ENCODE measurements at regions not wholly inside any gene's neighbourhood (a gene's known extent, or its start where the extent isn't known, plus 50 kb on each side); places are given as distances from the start of the nearest gene placed in this dataset.
A peak's percentile ranks its signal among the peaks of the same experiment; 100 is the strongest.

- Mint-ChIP-seq H3K4me3 (peak overlapping the region; percentile 81), H3K4me1 (peaks cover 6% of the 10 kb centered on the region), H3K27ac (no peak overlapping the region)
Observed at GRCh38 chr10:31603235-31604087, 284.4 kb downstream of the ZEB1 start.

GRCh38 chr10:31602541-31603234 lies 283.7 kb downstream of the ZEB1 start:
- Mint-ChIP-seq H3K4me1 (peaks cover 6% of the 10 kb centered on the region), H3K27me3 (no peaks in the 10 kb centered on the region), H3K36me3 (no peaks in the 10 kb centered on the region), H3K9me3 (peaks cover 4% of the 10 kb centered on the region), H3K27ac (no peak overlapping the region), H3K4me3 (peak overlapping the region; percentile 66)
- no peak for ATAC-seq

More at GRCh38 chr10:31603235-31604087, 284.4 kb downstream of the ZEB1 start:
- peak; percentile 91 for ATAC-seq
- H3K36me3 Mint-ChIP-seq: no peaks in the 10 kb centered on the region
- H3K27me3 Mint-ChIP-seq: no peaks in the 10 kb centered on the region
- peaks cover 4% of the 10 kb centered on the region for H3K9me3 Mint-ChIP-seq

- Mint-ChIP-seq H3K36me3 (no peaks in the 10 kb centered on the region), H3K27ac (no peak overlapping the region), H3K27me3 (no peaks in the 10 kb centered on the region), H3K4me1 (peaks cover 6% of the 10 kb centered on the region), H3K9me3 (peaks cover 4% of the 10 kb centered on the region), H3K4me3 (no peak overlapping the region)
- no peak for ATAC-seq
Observed at GRCh38 chr10:31601136-31601535, 282.1 kb downstream of the ZEB1 start.

GRCh38 chr10:31599626-31600504 lies 280.8 kb downstream of the ZEB1 start:
- no peaks in the 10 kb centered on the region for H3K27me3 Mint-ChIP-seq
- H3K36me3 Mint-ChIP-seq: no peaks in the 10 kb centered on the region
- H3K27ac Mint-ChIP-seq: no peak overlapping the region
- peaks cover 6% of the 10 kb centered on the region for H3K4me1 Mint-ChIP-seq
- no peak overlapping the region for H3K4me3 Mint-ChIP-seq
- peaks cover 4% of the 10 kb centered on the region for H3K9me3 Mint-ChIP-seq
- no peak for ATAC-seq

- Mint-ChIP-seq H3K4me3 (no peak overlapping the region), H3K36me3 (no peaks in the 10 kb centered on the region), H3K27me3 (peaks cover 17% of the 10 kb centered on the region), H3K9me3 (peaks cover 14% of the 10 kb centered on the region), H3K27ac (no peak overlapping the region), H3K4me1 (no peaks in the 10 kb centered on the region)
- no peak for ATAC-seq
Observed at GRCh38 chr10:31596765-31597164, 277.7 kb downstream of the ZEB1 start.

GRCh38 chr10:31595992-31596391 lies 277.0 kb downstream of the ZEB1 start:
- Mint-ChIP-seq H3K36me3 (no peaks in the 10 kb centered on the region), H3K4me1 (no peaks in the 10 kb centered on the region), H3K27ac (no peak overlapping the region), H3K9me3 (peaks cover 19% of the 10 kb centered on the region), H3K27me3 (peaks cover 25% of the 10 kb centered on the region), H3K4me3 (no peak overlapping the region)
- ATAC-seq: no peak

- Mint-ChIP-seq H3K4me3 (no peak overlapping the region), H3K27me3 (peaks cover 35% of the 10 kb centered on the region), H3K27ac (no peak overlapping the region), H3K36me3 (no peaks in the 10 kb centered on the region), H3K4me1 (peaks cover 8% of the 10 kb centered on the region), H3K9me3 (peaks cover 23% of the 10 kb centered on the region)
- no peak for ATAC-seq
Observed at GRCh38 chr10:31594347-31594873, 275.4 kb downstream of the ZEB1 start.

- no peaks in the 10 kb centered on the region for H3K36me3 Mint-ChIP-seq
- peaks cover 21% of the 10 kb centered on the region for H3K9me3 Mint-ChIP-seq
- no peak overlapping the region for H3K4me3 Mint-ChIP-seq
- peaks cover 38% of the 10 kb centered on the region for H3K27me3 Mint-ChIP-seq
- H3K4me1 Mint-ChIP-seq: peaks cover 8% of the 10 kb centered on the region
- no peak overlapping the region for H3K27ac Mint-ChIP-seq
- no peak for ATAC-seq
Observed at GRCh38 chr10:31593124-31593523, 274.1 kb downstream of the ZEB1 start.

GRCh38 chr10:31591569-31591968 lies 272.6 kb downstream of the ZEB1 start:
- Mint-ChIP-seq H3K4me1 (peaks cover 8% of the 10 kb centered on the region), H3K36me3 (no peaks in the 10 kb centered on the region), H3K9me3 (peaks cover 21% of the 10 kb centered on the region), H3K27me3 (peaks cover 48% of the 10 kb centered on the region), H3K27ac (no peak overlapping the region), H3K4me3 (no peak overlapping the region)
- no peak for ATAC-seq

- no peaks in the 10 kb centered on the region for H3K36me3 Mint-ChIP-seq
- peaks cover 53% of the 10 kb centered on the region for H3K27me3 Mint-ChIP-seq
- H3K9me3 Mint-ChIP-seq: peaks cover 21% of the 10 kb centered on the region
- peaks cover 8% of the 10 kb centered on the region for H3K4me1 Mint-ChIP-seq
- no peak overlapping the region for H3K27ac Mint-ChIP-seq
- ATAC-seq: no peak
- H3K4me3 Mint-ChIP-seq: no peak overlapping the region
Observed at GRCh38 chr10:31590023-31590800, 271.2 kb downstream of the ZEB1 start.

- Mint-ChIP-seq H3K36me3 (no peaks in the 10 kb centered on the region), H3K9me3 (peaks cover 17% of the 10 kb centered on the region), H3K27ac (no peak overlapping the region), H3K27me3 (peaks cover 58% of the 10 kb centered on the region), H3K4me3 (no peak overlapping the region), H3K4me1 (peaks cover 10% of the 10 kb centered on the region)
- no peak for ATAC-seq
Observed at GRCh38 chr10:31587691-31588090, 268.7 kb downstream of the ZEB1 start.

- peaks cover 13% of the 10 kb centered on the region for H3K9me3 Mint-ChIP-seq
- H3K27me3 Mint-ChIP-seq: peaks cover 58% of the 10 kb centered on the region
- no peaks in the 10 kb centered on the region for H3K36me3 Mint-ChIP-seq
- H3K4me3 Mint-ChIP-seq: no peak overlapping the region
- no peak overlapping the region for H3K27ac Mint-ChIP-seq
- ATAC-seq: no peak
- H3K4me1 Mint-ChIP-seq: peaks cover 17% of the 10 kb centered on the region
Observed at GRCh38 chr10:31586723-31587638, 268.0 kb downstream of the ZEB1 start.

- ATAC-seq: no peak
- H3K9me3 Mint-ChIP-seq: no peaks in the 10 kb centered on the region
- no peak overlapping the region for H3K4me3 Mint-ChIP-seq
- no peaks in the 10 kb centered on the region for H3K36me3 Mint-ChIP-seq
- peaks cover 12% of the 10 kb centered on the region for H3K4me1 Mint-ChIP-seq
- H3K27me3 Mint-ChIP-seq: peaks cover 37% of the 10 kb centered on the region
- no peak overlapping the region for H3K27ac Mint-ChIP-seq
Observed at GRCh38 chr10:31584876-31585275, 265.9 kb downstream of the ZEB1 start.
